ENCODE measurements at regions not wholly inside any gene's neighbourhood (a gene's known extent, or its start where the extent isn't known, plus 50 kb on each side); places are given as distances from the start of the nearest gene placed in this dataset.

DNA sequence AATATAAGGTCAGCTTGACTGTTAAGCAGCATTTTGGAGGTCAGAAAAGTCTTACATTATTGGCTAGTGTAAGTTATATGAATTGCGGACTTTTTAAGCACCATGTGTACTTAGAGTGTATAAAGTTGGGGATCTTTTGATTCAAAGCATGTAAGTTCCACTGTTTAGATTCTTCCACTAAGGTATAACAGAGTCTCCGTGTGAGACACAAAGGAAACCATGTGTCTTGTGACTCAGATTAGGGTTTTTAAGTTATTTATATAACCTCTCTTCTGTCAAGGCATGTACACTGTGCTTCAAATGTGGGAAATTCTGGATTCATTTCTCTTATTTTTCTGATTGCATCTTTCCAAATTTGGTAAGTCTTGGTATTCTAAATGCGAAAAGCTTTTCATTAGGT is 143.5 kb upstream of the SOX2 start:
- no peak overlapping the region for H3K18ac ChIP-seq (ENCODE audit: extremely low read depth, low read length)
- no peak overlapping the region for H2BK120ac ChIP-seq (replicated peaks; ENCODE audit: low read depth, low read length)
- ChIA-PET CTCF (ENCODE audit: partially characterized antibody) (no interaction called here), POLR2A (ENCODE audit: partially characterized antibody) (no interaction called here)
- no peak overlapping the region for H3K9ac ChIP-seq (replicated peaks in 1 of 4; ENCODE audit: extremely low read depth in 1 of 4, low read depth in 3 of 4, low read length in 3 of 4)
- no peaks in the 10 kb centered on the region for H3K27me3 ChIP-seq (replicated peaks in 1 of 4; ENCODE audit: control insufficient read depth in 3 of 4, extremely low read depth in 1 of 4, insufficient read depth in 3 of 4, low read length in 3 of 4)
- H3K4ac ChIP-seq (replicated peaks; ENCODE audit: insufficient read length, low read depth, low read length), result no peak overlapping the region
- no peaks in the 10 kb centered on the region for H3K79me1 ChIP-seq (ENCODE audit: low read depth, low read length)
- H4K5ac ChIP-seq (ENCODE audit: insufficient read length, low read depth, low read length), result no peak overlapping the region
- H3K36me3 ChIP-seq (ENCODE audit: control insufficient read depth in 2 of 4, insufficient read depth in 4 of 4, low read length in 3 of 4), result no peaks in the 10 kb centered on the region
- H2BK15ac ChIP-seq (ENCODE audit: low read length), result no peak overlapping the region
- H3K14ac ChIP-seq (ENCODE audit: insufficient read length), result no peak overlapping the region
- no peak overlapping the region for H3K23ac ChIP-seq (ENCODE audit: insufficient read length)
- no peaks in the 10 kb centered on the region for H3K79me2 ChIP-seq (ENCODE audit: control insufficient read depth in 1 of 2, insufficient read depth in 2 of 2, low read length in 2 of 2)
- H2AFZ ChIP-seq (ENCODE audit: low read length), result no peak overlapping the region
- H2BK5ac ChIP-seq (ENCODE audit: low read depth, low read length), result no peak overlapping the region
- no peak overlapping the region for H2AK5ac ChIP-seq (ENCODE audit: low read depth, low read length)
- 91% methylated on average over 3 of the region's 3 CpGs; no CpG with 5 or more reads in 1 of the 2 experiments for WGBS, 2 experiments (ENCODE audit: extremely low coverage in 1 of 2, insufficient coverage in 1 of 2, insufficient read length in 1 of 2, insufficient replicate concordance in 2 of 2, low coverage in 1 of 2, low lambda C conversion rate in 2 of 2, missing lambda C conversion rate in 1 of 2)
- no peak overlapping the region for H3K56ac ChIP-seq (replicated peaks; ENCODE audit: insufficient read length, low read depth, low read length)
- H3K4me2 ChIP-seq (ENCODE audit: insufficient read depth in 1 of 2, low read depth in 2 of 2, low read length in 2 of 2), result no peak overlapping the region
- H2BK20ac ChIP-seq (ENCODE audit: low read length), result no peak overlapping the region
- H3K4me1 ChIP-seq (replicated peaks in 1 of 4; ENCODE audit: control insufficient read depth in 3 of 4, insufficient read depth in 4 of 4, low read length in 3 of 4), result no peaks in the 10 kb centered on the region; a peak in 1 of 7 replicates
- no peak overlapping the region for H3K27ac ChIP-seq (ENCODE audit: low read depth, low read length)
- H3K23me2 ChIP-seq (ENCODE audit: low read depth, low read length), result no peaks in the 10 kb centered on the region
- no peak overlapping the region for H4K91ac ChIP-seq (replicated peaks; ENCODE audit: insufficient read length, low read length)
- H4K20me1 ChIP-seq (replicated peaks in 1 of 2; ENCODE audit: control insufficient read depth in 1 of 2, insufficient read depth in 2 of 2, low read length in 2 of 2), result no peaks in the 10 kb centered on the region
- H2BK12ac ChIP-seq (ENCODE audit: low read depth, low read length), result no peak overlapping the region
- no peak overlapping the region for H3K4me3 ChIP-seq (ENCODE audit: extremely low read depth in 1 of 4, insufficient read depth in 2 of 4, low read depth in 3 of 4, low read length in 4 of 4)
- FAIRE-seq (no peak), DNase-seq (ENCODE audit: low read depth in 1 of 2, low spot score in 2 of 2) (no peak)
- no peak overlapping the region for H4K8ac ChIP-seq (ENCODE audit: extremely low read depth, insufficient read depth, low read length)
- no peaks in the 10 kb centered on the region for H3K9me3 ChIP-seq (ENCODE audit: insufficient read depth in 2 of 2, low read depth in 1 of 2, low read length in 1 of 2)
- no peak for TF ChIP-seq EZH2 (IDR thresholded peaks at IDR 0.05; ENCODE audit: low read depth, low read length, severe bottlenecking)
- TF ChIP-seq POU5F1 (IDR thresholded peaks at IDR 0.05; ENCODE audit: low read depth, low read length), result no peak
- TF ChIP-seq CTCF (IDR thresholded peaks at IDR 0.05; ENCODE audit: control extremely low read depth in 1 of 3, insufficient read depth in 1 of 3, low read depth in 1 of 3, low read length in 3 of 3), result no peak
- no peak for TF ChIP-seq TCF12 (IDR thresholded peaks at IDR 0.05; ENCODE audit: low read depth, low read length)
- TF ChIP-seq TBP (IDR thresholded peaks at IDR 0.05; ENCODE audit: low read depth, low read length), result no peak
- TF ChIP-seq ATF3 (IDR thresholded peaks at IDR 0.05; ENCODE audit: insufficient read depth, low read depth, low read length), result no peak
- TF ChIP-seq KDM4A (IDR thresholded peaks at IDR 0.05; ENCODE audit: low read depth, low read length, severe bottlenecking), result no peak
- TF ChIP-seq, protein P1, sequence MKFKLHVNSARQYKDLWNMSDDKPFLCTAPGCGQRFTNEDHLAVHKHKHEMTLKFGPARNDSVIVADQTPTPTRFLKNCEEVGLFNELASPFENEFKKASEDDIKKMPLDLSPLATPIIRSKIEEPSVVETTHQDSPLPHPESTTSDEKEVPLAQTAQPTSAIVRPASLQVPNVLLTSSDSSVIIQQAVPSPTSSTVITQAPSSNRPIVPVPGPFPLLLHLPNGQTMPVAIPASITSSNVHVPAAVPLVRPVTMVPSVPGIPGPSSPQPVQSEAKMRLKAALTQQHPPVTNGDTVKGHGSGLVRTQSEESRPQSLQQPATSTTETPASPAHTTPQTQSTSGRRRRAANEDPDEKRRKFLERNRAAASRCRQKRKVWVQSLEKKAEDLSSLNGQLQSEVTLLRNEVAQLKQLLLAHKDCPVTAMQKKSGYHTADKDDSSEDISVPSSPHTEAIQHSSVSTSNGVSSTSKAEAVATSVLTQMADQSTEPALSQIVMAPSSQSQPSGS (IDR thresholded peaks at IDR 0.05; ENCODE audit: low read length), result no peak
